Testis (tissue), 2 donors: ENCODE measurements at regions not wholly inside any gene's neighbourhood (a gene's known extent, or its start where the extent isn't known, plus 50 kb on each side); places are given as distances from the start of the nearest gene placed in this dataset.

Source experiments
- DNase-seq: peaks from one replicate; pipeline ENCODE4 v3.0.0-alpha.2; 2019
- H3K27ac ChIP-seq, 2 donors: fragments of 200-600 bp; sonication (generic); one replicate each; pipeline ENCODE4 v1.5.1; 2019
- H3K27me3 ChIP-seq: fragments of 200-600 bp; sonication (generic); one replicate; pipeline ENCODE4 v1.5.1; 2019
- H3K36me3 ChIP-seq: fragments of 200-600 bp; sonication (generic); one replicate; pipeline ENCODE4 v1.5.1; 2017; ENCODE audit warnings: low read depth; ENCODE audit errors: missing control alignments
- H3K4me1 ChIP-seq: fragments of 200-600 bp; sonication (generic); one replicate; pipeline ENCODE4 v1.5.1; 2019
- H3K4me3 ChIP-seq, 2 donors: fragments of 200-600 bp; sonication (generic); one replicate each; pipeline ENCODE4 v1.5.1; 2017 to 2019
- H3K9me3 ChIP-seq: fragments of 200-600 bp; sonication (generic); one replicate; pipeline ENCODE4 v1.5.1; 2017
- POLR2A ChIP-seq: fragments of 450-650 bp; IDR thresholded peaks from one replicate; pipeline ENCODE4 v1.6.1; 2017; ENCODE audit warnings: antibody characterized with exemption, mild to moderate bottlenecking, moderate library complexity
- WGBS, 2 donors: methylation state at CpG; one replicate each; pipeline ENCODE4 v1.1.5; 2018; 5-methylcytosine and 5-hydroxymethylcytosine counted together
- intact Hi-C: fragments of 100-400 bp; cut with DNase I; formaldehyde crosslinking; loops from one replicate; pipeline ENCODE4 v1.15.1; 2023; ENCODE audit warnings: low total_unique reads
- TF ChIP-seq, protein P1 (sequence below), 3 experiments: fragments of 450-650 bp in 2 of 3; fragments of 200-600 bp in 1 of 3; sonication (generic) in 1 of 3; IDR thresholded peaks; one replicate each; pipeline ENCODE4 v1.5.1; 2016 to 2019; ENCODE audit warnings: antibody characterized with exemption in 3 of 3, mild to moderate bottlenecking in 2 of 3, moderate library complexity in 1 of 3

DNA sequence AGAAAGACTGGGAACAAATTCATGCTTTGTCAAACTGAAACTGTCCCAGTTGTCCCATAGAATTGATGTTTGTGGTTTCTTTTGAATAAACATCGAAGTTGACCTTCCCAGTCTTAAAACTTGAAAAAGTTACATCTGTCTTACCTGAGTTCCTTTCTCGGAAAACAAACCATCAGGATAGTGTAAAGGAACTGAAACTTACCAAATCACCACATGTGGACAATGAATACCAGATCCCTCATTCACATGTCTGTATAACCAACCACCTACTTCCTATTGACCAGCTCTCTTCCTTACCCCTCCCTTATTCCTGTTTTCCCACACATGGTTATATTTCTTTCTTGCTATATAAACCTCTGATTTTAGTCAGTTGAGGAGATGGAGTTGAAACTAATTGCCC is 791.7 kb upstream of the PCDH20 start:
- Histone ChIP-seq H3K36me3 (no peaks in the 10 kb centered on the region), H3K9me3 (no peaks in the 10 kb centered on the region), H3K4me3 (no peak overlapping the region), H3K4me1 (no peaks in the 10 kb centered on the region), H3K27me3 (no peaks in the 10 kb centered on the region), H3K27ac (no peak overlapping the region)
- TF ChIP-seq POLR2A, result no peak
- TF ChIP-seq, protein P1, sequence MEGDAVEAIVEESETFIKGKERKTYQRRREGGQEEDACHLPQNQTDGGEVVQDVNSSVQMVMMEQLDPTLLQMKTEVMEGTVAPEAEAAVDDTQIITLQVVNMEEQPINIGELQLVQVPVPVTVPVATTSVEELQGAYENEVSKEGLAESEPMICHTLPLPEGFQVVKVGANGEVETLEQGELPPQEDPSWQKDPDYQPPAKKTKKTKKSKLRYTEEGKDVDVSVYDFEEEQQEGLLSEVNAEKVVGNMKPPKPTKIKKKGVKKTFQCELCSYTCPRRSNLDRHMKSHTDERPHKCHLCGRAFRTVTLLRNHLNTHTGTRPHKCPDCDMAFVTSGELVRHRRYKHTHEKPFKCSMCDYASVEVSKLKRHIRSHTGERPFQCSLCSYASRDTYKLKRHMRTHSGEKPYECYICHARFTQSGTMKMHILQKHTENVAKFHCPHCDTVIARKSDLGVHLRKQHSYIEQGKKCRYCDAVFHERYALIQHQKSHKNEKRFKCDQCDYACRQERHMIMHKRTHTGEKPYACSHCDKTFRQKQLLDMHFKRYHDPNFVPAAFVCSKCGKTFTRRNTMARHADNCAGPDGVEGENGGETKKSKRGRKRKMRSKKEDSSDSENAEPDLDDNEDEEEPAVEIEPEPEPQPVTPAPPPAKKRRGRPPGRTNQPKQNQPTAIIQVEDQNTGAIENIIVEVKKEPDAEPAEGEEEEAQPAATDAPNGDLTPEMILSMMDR (IDR thresholded peaks at IDR 0.05), result no peak
- intact Hi-C loops, result no loop called here
- 84 to 93% methylated on average over 2 of the region's 2 CpGs for WGBS, 2 donors
- no peak for DNase-seq

DNA sequence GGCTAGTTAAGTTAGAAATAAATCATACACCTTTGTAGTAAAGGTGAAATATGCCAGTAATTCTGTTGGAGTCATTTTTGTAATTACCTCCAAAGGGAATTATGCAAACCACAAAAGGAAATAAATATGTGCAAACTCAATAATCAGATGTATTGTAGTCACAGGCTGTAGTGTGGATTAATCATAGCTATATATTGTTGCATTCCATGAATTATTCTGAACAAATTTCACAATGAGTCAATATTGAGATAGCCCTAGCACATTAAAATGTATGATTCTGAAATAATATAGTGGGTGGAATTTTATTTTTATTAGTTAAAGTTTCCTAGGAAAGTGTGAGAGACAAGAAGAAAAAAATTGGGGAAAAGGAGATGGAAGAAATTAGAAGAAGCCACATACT is 790.5 kb upstream of the PCDH20 start:
- TF ChIP-seq, protein P1 (IDR thresholded peaks at IDR 0.05), result no peak
- no peak for TF ChIP-seq POLR2A

DNA sequence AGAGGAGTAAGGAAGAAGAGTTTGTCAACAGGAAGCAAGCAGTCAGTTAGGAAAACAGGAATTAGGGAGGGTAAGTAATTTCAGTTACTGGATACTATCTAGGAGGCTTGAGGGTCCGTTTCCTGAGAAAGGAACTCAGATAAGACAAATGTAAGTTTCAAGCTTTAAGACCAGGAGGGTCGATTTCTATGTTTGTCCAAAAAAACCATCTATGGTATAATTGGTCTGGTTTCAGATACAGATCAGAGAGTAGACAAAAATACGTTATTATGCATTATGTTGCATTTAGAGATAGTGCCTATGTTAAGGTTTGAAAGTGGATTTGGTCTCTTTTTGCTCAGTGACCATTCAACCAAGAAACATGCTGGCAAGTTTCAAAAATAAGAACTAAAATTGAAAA is 789.6 kb upstream of the PCDH20 start:
- Histone ChIP-seq H3K27me3 (no peaks in the 10 kb centered on the region), H3K4me1 (no peaks in the 10 kb centered on the region), H3K36me3 (no peaks in the 10 kb centered on the region), H3K9me3 (no peaks in the 10 kb centered on the region), H3K4me3 (no peak overlapping the region), H3K27ac (no peak overlapping the region)
- DNase-seq, result no peak
- 73 to 90% methylated on average over 3 of the region's 3 CpGs for WGBS, 2 donors
- intact Hi-C loops, result no loop called here
- TF ChIP-seq POLR2A, result no peak
- TF ChIP-seq, protein P1 (IDR thresholded peaks at IDR 0.05), result no peak

More for the DNA sequence above, 790.5 kb upstream of the PCDH20 start:
- Histone ChIP-seq H3K36me3 (no peaks in the 10 kb centered on the region), H3K9me3 (no peaks in the 10 kb centered on the region), H3K4me3 (no peak overlapping the region), H3K27me3 (no peaks in the 10 kb centered on the region), H3K27ac (no peak overlapping the region), H3K4me1 (no peaks in the 10 kb centered on the region)
- DNase-seq, result no peak
- intact Hi-C loops, result no loop called here

DNA sequence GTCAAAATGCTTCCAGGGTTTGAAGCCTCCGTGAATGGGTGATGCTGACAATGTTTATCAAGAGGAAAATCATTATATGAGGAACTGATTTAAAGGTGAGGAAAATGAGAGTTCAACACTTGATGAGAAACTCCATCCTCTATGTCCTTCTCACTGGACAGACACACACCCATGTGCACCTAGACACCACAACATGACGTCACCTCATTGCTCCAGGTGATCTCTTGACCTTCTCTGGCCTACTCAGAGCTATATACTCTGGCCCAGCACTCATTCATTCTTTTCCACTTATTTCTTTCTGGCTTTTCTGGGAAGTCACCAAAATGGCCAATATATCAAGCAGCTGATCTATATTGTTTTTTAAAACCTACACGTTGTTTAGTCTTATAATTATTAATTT is 778.7 kb upstream of the PCDH20 start:
- Histone ChIP-seq H3K9me3 (no peaks in the 10 kb centered on the region), H3K36me3 (no peaks in the 10 kb centered on the region), H3K4me3 (no peak overlapping the region), H3K4me1 (no peaks in the 10 kb centered on the region), H3K27ac (no peak overlapping the region), H3K27me3 (no peaks in the 10 kb centered on the region)
- DNase-seq, result no peak
- intact Hi-C loops, result no loop called here
- TF ChIP-seq, protein P1 (IDR thresholded peaks at IDR 0.05), result no peak
- TF ChIP-seq POLR2A, result no peak
- WGBS, 2 donors, result 66 to 76% methylated on average over 3 of the region's 3 CpGs

DNA sequence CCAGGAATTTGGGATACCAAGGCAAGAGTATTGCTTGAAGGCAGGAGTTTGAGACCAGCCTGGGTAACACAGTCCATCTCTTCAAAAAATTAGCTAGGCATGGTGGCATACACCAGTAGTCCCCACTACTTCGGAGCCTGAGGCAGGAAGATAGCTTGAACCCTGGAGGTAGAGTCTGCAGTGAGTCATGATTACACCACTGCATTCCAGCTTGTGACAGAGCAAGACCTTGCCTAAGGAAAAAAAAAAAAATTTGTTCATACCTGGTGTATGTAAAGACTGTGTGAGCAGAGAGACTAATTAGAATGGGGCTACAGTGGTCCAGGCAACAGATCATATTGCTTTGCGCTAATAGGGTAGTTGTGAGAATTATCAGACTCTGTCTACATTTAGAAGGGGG is 778.3 kb upstream of the PCDH20 start:
- Histone ChIP-seq H3K4me3 (no peak overlapping the region), H3K27ac (no peak overlapping the region), H3K4me1 (no peaks in the 10 kb centered on the region), H3K36me3 (no peaks in the 10 kb centered on the region), H3K27me3 (no peaks in the 10 kb centered on the region), H3K9me3 (no peaks in the 10 kb centered on the region)
- WGBS, 2 donors, result 44 to 77% methylated on average over 2 of the region's 2 CpGs
- DNase-seq, result no peak
- TF ChIP-seq, protein P1 (IDR thresholded peaks at IDR 0.05), result no peak
- TF ChIP-seq POLR2A, result no peak
- intact Hi-C loops, result no loop called here
